Right lobe of liver (tissue), 4 donors: ENCODE measurements at regions not wholly inside any gene's neighbourhood (a gene's known extent, or its start where the extent isn't known, plus 50 kb on each side); places are given as distances from the start of the nearest gene placed in this dataset.

ENCODE experiments used
- CTCF ChIP-seq, 4 donors: fragments of 200-600 bp in 3 of 4; fragments of 450-650 bp in 1 of 4; IDR thresholded peaks; one replicate each; pipeline versions ENCODE4 v1.5.1 to v1.8.0; 2016 to 2022; ENCODE audit warnings: antibody characterized with exemption in 4 of 4, mild to moderate bottlenecking in 2 of 4
- POLR2A ChIP-seq: fragments of 450-650 bp; IDR thresholded peaks from one replicate; pipeline ENCODE4 v1.6.1; 2017; ENCODE audit warnings: antibody characterized with exemption, mild to moderate bottlenecking
- donor health status: DM: no; HTN: no; CAD: no.
- donor health status: DM: no; HTN: no; CAD: no.
- donor health status: DM: no; HTN: yes; CAD: no.

DNA sequence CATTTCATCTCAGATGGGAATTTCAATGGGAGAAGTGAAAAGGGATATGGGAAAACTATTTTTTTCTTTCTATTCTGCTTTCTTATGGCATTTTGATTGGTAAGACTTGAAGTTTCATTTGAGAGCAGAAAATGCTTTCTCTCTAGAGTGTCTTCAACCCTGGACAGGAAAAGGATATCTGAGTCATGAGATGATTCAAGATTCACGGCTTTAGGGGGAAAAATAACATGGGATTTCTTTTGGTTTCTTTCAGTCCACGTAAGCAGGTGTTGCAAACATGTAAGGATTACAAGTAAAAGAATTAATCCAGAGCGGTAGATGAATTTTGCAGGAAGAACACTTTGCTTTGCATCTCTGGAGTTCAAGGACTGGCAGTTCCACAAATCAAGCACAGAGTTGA lies 1001.0 kb upstream of the TENM4 start:
- TF ChIP-seq POLR2A, result no peak
- TF ChIP-seq CTCF (IDR thresholded peaks at IDR 0.05), result no peak
